GM21825 (cell line): ENCODE measurements at regions not wholly inside any gene's neighbourhood (a gene's known extent, or its start where the extent isn't known, plus 50 kb on each side); places are given as distances from the start of the nearest gene placed in this dataset.

Experiments
- ATAC-seq: cut with Tn5 transposase; IDR thresholded peaks from one replicate; pipeline ENCODE4 v1.9.1; 2021; ENCODE audit warnings: mild to moderate bottlenecking, moderate library complexity; ENCODE audit not compliant: unreplicated experiment

DNA sequence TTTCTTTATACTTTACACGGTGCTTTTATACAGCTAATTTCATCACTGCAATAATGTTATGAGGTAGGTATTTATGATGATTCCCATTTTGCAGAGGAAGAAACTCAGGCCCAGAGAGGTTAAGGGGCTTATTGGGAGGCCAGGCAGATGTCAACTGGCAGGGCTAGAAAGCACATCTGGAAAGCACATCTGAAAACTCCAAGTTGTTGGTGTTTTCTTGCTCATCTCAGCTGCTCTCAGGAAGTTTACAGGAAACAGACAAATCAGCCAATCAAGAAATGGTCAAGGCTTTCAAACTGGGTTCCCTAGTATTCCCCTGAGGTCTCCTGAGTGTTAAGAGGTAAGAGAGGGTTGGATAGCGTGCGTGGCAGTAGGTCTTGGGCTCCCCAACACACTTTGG, 124.1 kb upstream of the MED13L start:
- no peak for ATAC-seq

GRCh38 chr12:116402163-116402939, 124.9 kb upstream of the MED13L start:
- no peak for ATAC-seq

DNA sequence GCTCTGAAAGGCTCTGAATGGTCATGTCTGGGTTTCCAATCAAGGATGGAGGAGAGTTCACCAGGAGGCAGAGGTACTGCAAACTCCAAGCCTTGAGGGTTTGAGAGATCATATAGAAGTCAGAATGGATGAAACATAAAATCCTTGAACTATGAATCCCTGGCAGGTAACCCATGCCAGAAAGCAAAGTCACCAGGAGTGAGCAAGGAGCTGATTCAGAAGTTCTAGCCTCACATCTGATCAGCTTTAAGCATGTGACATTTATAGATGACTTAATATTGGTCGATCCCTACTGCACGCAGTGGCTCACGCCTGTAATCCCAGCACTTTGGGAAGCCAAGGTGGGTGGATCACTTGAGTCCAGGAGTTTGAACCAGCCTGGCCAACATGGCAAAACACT, 126.1 kb upstream of the MED13L start:
- no peak for ATAC-seq

DNA sequence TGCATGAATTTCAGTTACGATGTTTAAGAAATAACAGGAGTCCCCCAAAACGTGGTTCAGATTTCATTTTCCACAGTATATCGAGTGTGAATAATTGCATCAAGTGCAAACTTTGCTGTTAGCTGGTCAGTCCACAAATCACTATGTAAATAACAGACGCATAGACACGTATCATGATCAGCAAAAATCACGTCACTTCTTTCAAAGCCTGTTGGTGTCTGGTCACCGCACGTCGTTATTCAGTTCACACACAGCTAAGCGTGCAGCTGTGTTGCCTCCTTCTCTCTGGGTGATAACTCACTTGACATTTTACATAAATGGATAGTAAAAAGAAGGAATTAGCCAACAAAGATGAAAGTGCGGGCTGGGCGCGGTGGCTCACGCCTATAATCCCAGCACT, 126.8 kb upstream of the MED13L start:
- ATAC-seq, result no peak

DNA sequence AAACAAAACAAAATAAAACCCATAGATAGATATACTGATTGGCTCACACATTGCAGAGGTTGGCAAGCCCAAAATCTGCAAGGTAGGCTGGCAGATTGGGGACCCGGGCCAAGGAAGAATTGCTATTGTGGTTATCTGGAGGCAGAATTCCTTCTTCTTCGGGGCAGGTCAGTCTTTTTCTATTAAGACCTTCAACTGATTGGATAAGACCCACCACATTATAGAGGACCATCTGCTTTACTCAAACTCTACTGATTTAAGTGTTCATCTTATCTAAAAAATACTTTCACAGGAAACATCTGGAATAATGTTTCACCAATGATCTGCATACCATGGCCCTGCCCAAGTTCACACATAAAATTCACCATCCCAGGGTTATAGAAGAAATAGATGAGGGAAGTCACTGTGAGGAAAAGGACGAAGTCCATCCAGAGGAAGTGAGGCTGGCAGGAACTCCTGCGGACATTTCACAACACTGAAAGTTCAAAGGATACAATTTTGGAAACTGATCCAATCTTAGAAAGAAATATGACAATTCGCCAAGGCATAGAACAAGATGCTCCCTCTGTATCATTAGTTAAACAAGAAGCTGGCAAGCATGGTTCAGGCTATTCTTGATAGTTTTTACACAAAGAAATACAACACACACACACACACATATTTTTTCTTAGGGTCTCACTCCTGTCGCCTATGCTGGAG, 127.6 kb upstream of the MED13L start:
- ATAC-seq, result no peak

DNA sequence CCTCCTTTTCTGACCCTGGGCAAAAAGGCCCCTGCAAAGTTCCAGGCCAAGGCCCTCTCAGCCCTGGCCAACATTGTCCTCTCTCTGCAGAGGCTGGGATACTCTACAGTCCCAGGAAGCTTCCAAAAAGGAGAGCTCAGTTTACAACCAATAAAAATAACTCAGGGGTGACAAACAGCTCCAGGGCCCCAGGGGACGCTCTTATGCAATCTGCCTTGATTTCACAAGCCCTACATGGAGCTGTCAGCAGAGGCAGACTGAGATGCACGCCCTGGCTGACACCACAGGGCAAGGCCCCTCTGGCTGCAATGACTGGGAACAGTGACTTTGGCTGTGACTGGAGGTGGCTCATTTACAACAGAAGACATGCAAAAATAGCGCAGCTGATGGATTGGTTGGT, 129.0 kb upstream of the MED13L start:
- no peak for ATAC-seq

GRCh38 chr12:116408489-116409250, 131.2 kb upstream of the MED13L start:
- no peak for ATAC-seq

DNA sequence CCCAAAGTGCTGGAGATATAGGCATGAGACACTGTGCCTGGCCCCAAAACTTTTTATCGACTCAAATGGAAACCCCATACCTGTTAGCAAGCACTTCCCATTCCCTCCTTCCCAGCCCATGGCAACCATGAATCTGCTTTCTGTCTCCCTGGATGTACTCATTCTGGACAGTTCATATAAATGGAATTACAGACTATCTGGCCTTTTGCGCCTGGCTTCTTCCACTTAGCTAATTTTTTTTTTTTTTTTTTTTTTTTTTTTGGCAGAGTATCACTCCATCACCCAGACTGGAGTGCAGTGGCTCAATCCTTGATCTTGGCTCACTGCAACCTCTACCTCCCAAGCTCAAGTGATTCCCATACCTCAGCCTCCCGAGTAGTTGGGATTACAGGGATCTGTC, 134.5 kb upstream of the MED13L start:
- no peak for ATAC-seq

DNA sequence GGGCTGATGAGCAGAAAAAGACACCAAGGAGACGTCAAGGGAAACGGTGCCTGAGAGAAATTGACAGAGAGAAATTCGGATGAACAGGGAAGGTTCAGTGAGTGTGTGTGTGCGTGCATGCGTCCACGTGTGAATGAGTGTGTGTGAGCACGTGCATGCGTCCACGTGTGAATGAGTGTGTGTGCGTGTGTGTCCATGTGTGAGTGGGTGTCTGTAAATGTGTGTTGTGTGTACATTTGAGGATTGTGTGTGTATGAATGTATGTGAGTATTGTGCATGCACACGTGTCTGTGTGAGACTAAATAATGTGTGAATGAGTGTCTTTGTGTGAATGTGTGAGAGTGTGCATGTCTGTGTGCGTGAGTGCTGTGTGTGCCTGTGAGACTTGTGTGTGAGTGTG, 137.4 kb upstream of the MED13L start:
- ATAC-seq, result no peak

- ATAC-seq, result no peak
These were observed 138.1 kb upstream of the MED13L start for GRCh38 chr12:116415408-116416108.

DNA sequence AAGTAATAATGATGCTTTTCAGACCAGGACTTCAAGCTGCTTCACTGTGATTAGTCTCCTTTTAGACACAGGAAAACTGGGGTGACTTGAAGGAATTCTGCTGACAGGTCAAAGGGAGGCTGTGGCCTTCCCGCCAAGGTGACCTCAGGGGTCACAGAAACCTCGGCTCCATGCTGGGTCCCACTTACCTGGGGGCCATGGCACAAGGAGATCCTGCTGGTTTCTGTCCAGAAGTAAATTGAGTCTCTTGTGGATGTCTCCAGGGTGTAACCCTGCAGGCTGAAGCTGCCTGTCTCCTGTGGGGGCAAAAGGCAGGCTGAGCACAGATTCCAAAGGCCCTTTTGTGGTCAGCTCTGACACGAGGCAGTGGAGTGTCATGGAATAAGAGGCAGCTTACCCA, 138.7 kb upstream of the MED13L start:
- ATAC-seq, result no peak

GRCh38 chr12:116418551-116418950, 140.6 kb upstream of the MAP1LC3B2 start:
- ATAC-seq, result no peak

DNA sequence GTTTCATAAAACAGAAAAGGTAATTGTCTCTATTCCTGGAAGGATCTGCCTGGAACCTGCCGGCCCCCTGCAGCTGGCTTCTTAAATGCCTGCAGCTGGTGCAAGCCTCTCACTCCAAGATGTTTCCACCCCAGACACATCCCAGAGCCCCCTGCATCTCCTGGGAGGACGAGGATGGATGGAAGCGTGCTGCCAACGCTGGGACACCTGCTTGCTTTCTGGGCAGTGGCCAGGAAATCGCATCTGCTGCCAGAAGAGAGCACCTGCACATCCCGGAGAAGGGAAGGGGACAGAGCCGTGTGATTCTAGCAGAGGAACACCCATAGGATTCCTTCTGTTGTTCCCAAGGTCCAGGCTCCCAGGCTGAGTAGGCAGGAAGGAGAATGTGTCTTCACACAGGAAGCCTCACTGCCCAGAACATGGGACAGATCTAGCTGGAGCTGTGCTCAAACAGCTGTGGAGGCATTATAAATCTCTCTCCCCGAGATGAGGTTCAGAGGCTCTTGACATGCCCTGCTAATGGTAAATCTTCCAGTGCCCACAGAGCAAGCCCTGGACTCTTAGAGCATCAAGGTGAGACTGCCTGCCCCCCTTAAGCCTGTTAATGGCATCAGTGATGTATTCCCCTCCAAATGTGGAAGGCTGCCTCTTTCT, 138.8 kb upstream of the MAP1LC3B2 start:
- no peak for ATAC-seq

GRCh38 chr12:116421785-116422538, 137.2 kb upstream of the MAP1LC3B2 start:
- ATAC-seq, result no peak

- no peak for ATAC-seq
These were observed 136.1 kb upstream of the MAP1LC3B2 start for GRCh38 chr12:116423094-116423493.

DNA sequence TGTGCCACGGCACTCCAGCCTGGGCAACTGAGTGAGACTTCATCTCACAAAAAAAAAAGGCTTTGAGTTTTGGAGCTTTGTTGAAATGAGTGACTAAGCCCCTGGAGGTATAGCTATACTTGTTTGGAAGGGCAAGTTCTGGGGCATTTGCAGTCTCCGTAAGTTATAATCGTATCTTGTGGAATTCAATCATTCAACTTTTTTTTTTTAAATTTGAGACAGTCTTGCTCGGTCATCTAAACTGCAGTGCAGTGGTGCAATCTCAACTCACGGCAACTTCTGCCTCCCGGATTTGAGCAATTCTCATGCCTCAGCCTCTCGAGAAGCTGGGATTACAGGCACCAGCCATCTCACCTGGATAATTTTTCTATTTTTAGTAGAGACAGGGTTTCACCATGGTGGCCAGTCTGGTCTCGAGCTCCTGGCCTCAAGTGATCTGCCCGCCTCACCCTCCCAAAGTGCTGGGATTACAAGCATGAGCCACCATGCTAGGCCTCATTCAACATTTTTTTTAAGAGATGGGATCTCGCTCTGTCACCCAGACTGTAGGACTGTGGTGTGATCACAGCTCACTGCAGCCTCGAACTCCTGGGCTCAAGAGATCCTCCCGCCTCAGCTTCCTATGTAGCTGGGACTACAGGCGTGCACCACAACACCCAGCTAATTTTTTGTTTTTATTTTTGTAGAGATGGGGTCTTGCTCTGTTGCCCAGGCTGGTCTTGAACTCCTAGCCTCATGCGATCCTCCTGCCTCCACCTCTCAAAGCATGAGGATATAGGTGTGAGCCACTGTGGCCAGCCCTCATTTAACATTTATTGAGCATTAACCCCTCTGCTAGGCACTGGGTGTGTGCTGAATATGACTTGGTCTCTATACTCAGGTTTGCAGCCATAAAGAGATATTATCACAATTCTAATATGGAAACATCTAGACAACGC, 133.7 kb upstream of the MAP1LC3B2 start:
- no peak for ATAC-seq

- no peak for ATAC-seq
These were observed 132.6 kb upstream of the MAP1LC3B2 start for GRCh38 chr12:116426391-116427136.
